GM18498 (cell line): ENCODE measurements at regions not wholly inside any gene's neighbourhood (a gene's known extent, or its start where the extent isn't known, plus 50 kb on each side); places are given as distances from the start of the nearest gene placed in this dataset.

Experiments used
- ATAC-seq: cut with Tn5 transposase; IDR thresholded peaks from one replicate; pipeline ENCODE4 v1.9.1; 2021; ENCODE audit warnings: mild to moderate bottlenecking, moderate library complexity; ENCODE audit not compliant: unreplicated experiment

DNA sequence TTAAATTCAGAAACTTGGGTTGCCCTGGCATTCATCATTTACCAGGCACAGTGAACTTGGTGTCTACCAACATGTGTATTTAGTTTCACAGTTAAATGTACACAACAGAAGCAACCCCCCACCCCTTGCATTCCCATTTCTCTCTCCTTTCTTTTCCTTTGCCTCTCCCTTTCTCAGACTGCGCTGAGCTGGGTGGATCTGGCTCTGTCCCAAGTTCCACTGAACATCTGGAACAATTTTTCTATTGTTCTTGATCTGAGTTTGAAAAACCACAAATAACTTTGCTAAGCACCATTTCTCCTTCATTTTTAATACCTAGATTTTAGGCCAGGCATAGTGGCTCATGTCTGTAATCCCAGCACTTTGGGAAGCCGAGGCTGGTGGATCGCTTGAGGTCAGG, 242.2 kb downstream of the ABHD5 start:
- no peak for ATAC-seq

DNA sequence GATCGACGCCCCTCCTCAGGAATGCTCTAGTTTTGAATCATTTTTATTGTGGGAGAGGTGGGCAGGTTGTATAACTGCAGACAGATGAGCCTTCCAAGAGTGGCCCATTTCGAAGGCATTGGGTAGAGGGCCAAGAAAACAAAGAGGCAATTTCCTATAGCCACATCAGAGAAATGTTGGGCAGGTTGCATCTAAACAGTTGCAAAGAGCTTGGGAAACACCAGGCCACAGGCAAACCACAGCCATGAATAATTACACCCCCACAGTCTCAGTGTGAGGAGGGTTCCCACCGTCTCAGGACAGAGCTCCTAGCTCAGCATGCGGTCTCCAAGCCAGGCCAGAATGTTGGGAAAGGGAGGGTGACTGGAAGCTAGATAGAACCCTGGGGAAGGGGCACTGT, 257.3 kb downstream of the ABHD5 start:
- no peak for ATAC-seq

DNA sequence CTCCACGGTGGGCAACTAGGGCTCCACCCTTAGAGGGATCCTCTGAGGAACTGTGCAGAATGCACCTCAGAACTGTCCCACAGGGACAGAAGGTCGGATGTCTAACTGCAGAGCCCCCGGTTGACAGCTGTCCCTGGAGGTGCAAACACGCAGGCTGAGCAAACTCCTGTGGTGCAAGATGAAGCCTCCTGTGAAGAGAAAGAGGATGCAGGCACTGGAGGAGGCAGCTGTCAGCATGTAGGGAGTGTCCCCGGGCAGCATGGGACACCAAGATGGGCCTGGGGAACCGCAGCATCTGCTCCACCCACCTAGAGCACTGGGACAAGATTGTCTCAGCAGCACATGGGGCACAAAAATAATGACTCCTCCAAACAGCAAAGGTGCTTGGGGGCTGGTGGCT, 258.9 kb downstream of the ABHD5 start:
- no peak for ATAC-seq

DNA sequence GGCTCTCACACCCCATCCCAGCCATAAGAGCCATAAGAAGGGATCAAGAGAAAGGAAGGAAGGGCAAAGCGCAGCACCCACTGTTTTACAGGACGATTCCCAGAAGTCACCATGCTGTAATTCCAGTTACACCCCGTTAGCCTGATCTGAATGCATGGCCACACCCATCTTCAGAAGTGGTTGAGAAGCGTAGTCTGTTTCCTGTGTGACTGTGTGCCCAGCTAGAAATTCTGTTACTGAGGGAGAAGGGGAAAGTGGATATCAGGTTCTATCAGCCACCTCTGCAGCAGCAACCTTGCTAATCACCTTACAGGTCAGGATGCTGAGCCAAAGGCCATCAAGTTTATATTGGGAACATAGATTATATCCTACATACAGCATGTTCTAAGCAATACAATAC, 260.0 kb downstream of the ABHD5 start:
- ATAC-seq, result no peak

DNA sequence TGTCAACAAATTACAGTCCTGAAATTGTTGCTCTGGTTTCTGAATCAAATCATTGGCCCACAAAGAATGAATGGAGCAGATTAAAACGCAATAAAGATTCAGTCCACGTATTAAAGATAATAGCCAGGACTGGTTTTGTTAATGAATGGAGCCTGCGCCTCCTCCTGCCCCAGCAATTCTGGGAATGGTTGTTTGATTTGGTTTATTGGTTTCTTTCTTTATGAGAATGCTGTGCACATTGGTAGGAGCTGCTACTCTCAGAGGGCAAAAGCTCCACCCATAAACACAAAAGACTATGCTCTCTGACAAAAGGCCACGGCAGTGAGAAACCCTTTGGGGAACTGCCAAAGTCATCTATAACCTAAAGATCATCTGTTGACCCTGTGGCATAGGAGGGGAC, 261.1 kb downstream of the ABHD5 start:
- ATAC-seq, result no peak

DNA sequence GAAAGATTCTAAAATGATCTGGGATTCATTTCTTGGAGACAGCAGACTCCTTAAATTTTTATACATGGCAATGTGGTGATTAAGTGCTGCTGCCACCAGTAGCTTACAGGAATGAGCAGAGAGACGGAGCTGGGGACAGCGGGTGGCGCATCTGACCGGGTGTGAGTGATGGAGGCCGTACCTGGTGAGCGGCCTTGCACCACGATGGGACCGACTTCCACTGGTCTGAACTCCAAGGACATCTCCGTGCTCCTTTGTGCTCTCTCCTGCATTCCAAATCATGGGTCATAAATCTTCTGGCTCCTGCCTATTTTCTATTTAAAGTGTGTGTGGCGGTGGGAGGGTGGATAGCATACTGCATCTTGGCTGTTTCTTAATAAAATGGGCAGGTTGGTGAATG, 262.6 kb downstream of the ABHD5 start:
- ATAC-seq, result no peak

DNA sequence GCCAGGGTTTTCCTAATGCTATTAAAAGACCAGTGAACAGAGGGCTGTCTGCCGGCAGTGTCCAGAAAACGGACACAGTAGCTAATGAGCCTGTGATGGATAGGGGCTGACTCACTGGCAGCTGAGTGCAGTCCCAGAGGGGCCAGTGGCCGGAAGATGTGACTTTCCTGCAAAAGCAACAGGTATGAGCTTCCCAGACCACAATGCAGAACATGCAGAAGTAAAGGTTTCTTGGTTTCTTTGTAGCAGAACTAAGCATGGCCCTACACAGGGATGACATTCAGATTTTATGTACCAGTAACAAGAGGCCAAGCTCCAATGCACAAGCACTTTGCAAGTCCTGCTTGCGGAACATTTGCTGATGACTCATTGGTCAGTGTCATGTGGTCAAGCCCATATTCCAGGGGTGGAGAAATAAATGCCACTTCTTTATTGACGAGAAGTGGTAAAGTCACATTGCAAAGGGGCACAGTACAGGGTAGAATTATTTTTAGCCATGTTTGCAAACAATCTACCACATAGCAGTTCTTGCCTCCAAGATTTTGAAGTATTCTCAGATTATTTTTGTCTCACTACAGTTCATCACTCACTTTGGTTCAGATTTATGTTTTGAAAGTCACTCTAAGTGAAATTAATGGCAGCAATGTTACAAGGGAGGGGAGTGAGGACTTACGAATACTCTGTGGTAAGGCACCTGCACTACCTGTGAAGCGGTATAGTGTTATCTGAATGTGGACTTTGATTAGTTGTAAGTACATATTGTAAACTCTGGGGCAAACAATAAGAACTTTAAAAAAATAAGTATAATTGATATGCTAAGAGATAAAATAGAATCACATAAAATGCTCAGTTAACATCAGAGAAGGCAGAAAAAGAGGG, 263.3 kb downstream of the ABHD5 start:
- no peak for ATAC-seq

DNA sequence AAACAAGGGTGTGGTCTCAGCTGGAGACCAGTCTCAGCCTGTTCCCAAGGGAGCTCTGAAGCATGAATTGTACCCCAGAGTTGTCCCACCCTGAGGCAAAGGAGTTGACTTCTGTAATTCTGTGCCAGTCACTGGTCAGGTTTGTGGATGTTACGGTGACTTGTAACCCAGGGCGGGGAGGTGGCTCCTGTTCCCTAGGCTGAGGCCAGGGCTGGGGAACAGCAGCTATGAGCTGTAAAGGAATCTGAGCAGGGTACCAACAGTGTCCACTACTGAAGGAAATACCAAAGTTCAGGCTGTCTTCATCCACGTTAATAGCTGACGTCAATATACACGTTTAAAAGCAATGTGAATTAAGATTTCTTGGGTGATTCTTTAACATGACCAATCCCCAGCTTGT, 266.2 kb downstream of the ABHD5 start:
- no peak for ATAC-seq

DNA sequence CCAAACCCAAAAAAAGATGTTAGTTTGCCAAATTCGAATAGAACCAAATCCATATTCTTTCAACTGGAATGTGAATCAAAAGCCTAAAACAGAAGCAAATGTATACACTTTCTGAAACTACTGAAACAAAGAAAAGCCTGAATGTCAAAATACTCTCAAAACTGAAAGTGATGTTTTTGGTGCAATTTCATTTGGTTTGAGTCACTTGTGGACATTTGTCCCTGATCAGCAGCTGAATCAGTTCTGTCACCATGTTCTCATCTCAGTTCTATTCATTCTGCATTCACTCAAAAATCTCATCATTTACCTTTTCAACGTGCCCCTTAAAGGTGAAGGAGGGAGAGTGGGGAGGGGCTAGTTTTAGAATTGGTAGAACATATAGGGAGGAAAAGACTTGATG, 266.8 kb downstream of the ABHD5 start:
- peak; percentile 56 for ATAC-seq

DNA sequence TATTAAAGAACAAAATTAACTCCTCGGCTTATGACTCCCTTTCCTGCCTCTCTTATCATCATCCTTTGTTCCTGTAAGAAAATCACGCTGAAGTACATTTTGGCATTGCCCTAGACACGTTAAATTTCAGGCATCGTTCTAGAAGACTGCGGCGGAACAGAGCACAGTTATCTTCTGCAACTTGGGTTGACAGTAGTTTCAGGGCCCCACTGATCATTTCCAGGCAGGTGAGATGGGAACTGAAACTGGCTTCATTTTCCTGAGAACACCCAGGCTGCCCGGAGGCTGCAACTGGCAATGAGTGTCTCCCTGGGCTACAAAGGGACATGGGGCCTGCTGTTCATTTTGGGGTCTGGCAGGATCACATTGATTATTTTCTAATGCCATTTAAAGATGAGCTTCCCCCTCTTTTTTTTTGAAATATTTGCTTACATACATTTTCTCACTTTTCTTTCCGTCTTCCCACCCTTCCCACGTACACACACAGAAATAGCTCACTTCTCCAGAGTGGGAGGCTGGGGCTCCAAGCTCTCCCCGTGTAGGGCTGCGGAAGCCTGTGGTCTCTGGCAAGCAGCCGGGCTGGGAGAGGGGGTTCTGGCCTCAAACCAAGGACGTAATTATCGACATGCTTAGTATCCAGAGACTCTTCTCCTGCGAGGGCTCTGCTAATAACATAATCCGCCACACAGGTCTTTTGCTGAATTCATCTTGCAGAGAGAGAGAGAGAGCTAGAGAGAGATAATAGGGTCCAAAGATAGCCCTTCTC, 267.4 kb downstream of the ABHD5 start:
- no peak for ATAC-seq

DNA sequence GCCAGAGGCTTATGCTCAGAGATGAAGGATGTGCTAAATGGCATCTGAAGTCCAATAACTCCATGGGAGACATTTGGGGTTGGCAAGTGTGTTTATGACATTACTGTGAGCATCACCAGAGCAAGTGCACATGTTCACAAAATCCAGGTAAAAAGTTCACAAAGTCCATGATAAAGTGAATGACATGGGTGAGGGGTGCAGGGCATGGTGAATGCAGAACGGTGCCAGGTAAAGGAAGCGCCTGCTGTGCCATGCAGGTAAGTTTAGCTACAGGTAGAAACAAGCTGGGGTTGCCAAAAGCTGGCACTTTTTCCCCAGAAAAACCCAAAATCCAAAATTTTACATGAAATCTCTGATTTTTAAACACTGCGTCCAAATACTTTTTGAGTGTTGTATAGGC, 268.2 kb downstream of the ABHD5 start:
- no peak for ATAC-seq

DNA sequence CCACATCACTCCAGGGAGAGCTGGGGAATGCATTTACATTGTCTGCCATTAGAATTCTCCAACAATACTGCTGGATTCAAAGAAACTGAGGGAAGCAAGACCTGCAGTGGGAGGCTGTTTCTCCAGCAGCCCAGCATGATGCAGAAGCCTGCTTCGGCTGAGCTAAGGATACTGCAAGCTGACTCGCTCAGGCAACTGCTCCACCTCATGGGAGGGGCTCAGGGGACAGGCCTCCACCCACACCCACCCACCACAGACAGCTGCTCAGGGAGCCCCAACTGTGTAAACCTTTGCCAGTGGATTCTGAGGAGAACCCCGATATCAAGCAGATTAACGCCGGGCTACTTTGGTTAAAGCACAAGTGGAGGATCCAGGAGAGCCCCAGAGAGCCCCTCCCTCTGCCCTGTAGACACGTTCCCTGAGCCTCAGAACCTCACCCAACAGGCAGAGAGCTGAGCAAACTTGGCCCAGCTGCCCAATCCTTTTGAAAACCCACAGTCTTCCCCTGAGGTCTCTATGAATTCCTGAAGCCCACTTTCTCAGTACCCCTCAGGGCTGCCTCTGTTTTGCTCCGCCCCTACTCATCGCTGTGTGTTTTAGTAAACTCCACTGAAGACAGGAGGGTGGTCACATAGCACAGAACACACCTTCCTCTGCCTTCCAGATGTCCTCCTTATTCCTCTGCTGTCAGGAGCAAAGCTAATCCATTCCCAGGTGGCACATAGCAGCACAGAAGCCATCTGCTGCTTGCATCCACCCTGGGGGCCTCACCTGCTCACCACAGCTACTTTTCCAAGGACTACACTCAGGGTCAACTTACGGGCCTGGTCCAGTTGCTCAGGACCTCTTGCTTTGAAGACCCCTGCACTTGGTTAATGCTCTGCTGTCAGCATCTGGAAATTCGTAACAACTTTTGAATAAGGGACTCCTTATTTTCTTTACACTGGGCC, 269.0 kb downstream of the ABHD5 start:
- ATAC-seq, result no peak

DNA sequence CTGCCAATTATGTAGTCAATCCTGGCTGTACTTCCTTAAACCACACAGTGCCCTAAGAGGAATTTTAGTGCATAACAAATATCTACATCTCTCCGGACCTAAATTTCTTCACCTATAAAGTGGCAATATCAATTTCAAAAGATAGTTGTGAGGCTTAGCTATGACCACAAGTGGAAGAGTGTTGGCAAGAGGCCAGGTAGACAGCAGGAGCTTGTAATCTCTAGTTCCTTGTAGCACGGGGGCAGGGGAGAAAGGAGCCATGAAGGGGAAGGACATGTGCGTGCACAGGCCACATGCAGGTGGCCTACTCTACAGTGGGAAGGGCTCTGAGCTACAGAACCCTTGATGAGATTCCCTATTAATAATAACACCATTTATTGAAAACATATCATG, 269.7 kb downstream of the ABHD5 start:
- no peak for ATAC-seq

DNA sequence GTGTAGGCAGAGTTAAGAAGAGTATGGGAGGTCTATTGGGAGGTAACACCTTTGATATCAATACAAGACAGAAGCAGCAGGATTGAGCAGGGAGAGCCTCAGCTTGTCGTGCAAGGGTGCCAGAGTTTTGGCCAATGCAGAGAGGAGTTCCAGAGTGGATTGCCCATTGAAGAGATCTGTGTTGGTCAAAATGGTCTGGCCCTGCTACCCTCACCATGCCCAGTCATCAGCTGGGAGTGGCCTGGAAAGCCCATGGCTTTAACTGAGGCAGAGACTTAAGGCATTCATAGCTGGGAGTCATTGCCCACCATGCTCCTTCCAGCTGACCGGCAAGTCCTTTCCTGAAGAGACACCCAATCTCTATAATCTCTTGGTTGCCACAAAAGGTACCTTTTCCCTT, 271.3 kb downstream of the ABHD5 start:
- no peak for ATAC-seq

DNA sequence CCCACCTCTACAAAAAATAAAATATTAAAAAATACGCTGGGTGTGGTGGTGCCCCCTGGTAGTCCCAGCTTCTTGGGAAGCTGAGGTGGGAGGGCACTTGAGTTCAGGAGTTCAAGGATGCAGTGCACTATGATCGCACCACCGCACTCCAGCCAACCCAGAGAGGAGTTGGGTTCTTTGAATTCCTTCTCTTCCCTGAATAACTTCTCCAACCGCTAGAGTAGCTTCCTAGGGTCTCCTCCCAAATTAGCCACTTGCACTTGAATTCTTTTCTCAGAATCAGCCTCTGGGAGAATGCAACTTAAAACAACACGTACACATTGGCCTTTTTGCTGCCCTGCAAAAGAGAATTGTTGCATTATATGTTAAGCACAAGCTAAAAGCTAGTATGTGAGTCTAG, 272.5 kb downstream of the ABHD5 start:
- no peak for ATAC-seq

DNA sequence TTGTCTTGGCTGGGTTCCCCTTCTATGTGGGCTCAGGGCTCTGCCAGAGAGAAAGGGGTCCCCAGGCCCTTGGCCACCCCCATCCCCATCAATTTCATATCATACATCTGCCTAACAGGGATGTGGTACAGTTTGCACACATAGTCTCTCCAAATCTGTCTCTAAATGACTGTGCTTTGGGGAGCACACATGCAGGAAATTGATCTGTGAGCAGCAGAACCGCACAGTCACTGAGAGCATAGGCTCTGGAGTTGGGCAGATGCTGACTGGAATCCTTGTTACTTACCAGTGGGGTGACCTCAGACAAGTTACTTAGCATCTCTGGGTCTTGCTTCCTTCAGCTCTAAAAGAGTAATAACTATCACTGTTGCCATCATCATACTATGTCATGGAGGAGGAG, 273.9 kb downstream of the ABHD5 start:
- ATAC-seq, result no peak

DNA sequence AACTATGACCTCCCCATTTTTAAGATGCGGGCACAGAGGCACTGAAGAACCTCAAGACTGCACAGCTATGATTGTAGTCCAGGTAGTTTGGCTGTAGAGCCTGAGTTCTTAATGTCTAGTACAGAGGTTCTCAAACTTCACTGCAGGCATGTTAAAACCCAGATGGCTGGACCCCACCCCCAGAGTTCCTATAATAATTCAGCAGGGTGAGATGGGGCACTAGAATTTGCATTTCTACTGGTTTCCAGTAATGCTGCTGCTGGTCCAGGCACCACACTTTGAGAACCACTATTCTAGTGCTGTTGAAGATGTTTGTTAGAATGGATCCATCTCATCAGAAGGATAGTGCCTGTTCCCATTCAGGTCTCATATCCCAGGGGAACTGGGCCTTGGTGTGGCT, 274.9 kb downstream of the ABHD5 start:
- ATAC-seq, result no peak

DNA sequence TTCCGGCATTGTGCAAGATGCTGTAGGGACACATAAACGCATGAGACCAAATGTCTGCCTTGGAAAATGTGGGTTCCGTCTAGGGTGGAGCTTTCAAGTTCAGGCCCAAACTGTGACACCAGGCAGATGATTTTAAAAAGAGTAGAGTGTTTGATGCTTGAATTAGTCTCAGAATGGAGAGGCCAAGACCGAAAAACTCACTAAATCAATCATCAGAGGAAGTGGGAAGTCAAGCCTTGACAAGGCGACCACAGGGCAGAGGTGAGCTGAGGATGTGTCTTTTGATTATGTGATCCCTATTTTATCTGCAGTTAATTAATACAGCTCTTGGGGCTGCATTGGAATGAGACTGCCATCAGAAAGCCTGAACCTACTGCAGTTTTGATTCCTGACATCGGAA, 275.4 kb downstream of the ABHD5 start:
- peak; percentile 52 for ATAC-seq

DNA sequence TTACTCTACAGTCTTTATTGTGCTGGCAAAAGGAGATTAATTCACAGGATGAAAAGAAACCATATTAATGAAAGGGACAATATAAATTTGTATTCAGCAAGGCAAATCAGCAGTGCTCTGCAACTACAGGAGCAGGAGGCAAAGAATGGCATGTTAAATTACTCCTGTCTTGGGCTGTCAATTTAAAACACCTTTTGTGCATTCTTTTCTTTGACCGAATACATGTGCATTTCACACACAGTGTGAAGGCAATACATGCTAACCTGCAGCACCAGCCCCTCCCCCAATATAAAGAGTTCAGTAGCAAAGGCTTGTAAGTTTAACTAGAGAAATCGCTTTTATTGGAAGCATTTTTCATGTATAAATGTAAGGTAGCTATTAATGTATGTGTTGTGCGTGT, 275.2 kb upstream of the TOPAZ1 start:
- ATAC-seq, result no peak

DNA sequence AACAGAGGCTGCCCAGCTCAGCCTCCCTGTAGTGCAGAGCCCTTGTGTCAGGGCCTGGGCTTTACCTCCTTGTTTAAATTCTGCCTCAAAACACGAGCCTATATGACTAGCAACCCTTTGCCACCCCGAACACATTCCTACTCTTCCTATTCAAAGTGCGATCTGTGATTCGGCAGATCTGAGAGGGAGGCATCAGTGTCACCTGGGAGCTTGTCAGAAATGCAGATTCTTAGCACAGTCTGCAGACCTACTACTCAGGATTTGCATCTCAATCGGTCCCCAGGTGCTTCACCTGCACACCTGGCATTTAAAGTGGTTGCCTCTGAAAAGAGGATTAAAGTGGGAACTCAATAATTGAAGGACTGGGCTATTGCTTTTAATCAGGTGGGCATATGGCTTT, 273.2 kb upstream of the TOPAZ1 start:
- ATAC-seq, result no peak

DNA sequence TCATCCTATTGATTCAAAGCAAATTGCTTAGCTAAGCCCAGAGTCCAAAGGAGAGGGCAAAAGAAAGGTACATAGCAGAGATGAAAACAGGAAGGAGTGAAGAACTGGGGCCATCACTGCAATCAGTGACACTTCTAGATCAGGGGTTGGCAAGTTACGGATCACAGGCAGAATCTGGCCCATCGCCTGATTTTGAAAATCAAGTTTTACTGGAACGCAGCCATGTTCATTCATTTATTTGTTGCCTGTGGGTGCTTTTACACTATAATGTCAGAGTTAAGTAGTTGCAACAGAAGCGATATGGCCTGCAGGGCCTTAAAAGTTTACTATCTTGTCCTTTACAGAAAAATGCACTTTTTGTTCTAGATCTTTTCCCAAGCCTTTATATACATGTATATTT, 271.7 kb upstream of the TOPAZ1 start:
- no peak for ATAC-seq
